VCaP (cell line): ENCODE measurements at regions not wholly inside any gene's neighbourhood (a gene's known extent, or its start where the extent isn't known, plus 50 kb on each side); places are given as distances from the start of the nearest gene placed in this dataset.

Experiments
- H3K27ac ChIP-seq: fragments of 450-650 bp; 2 replicates; pipeline ENCODE4 v1.5.1; 2017
- CTCF ChIP-seq: fragments of 450-650 bp; conservative IDR thresholded peaks from 2 replicates; pipeline ENCODE4 v1.5.1; 2017; ENCODE audit warnings: mild to moderate bottlenecking, moderate library complexity

GRCh38 chr13:34879851-34880250, 62.2 kb upstream of the NBEA start:
- no peak for TF ChIP-seq CTCF
- no peak overlapping the region for H3K27ac ChIP-seq

DNA sequence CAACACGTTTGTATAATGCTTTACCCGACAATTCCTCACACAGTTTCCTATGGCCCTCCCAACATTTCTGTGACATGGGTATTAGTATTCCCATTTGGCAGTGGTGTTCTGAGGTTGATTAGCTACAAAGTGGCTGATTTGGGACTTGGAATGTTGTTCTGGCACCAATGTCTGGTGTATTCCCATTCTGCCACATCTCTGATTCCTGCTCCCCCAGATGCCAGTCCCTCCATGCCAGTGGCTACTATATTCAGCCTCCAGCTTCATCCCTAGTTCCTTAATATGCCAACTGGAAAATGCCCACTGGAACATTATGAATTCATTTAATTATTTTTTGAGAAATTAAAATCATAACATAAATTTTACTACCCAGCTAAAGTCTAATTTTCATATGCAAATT, 60.6 kb upstream of the NBEA start:
- TF ChIP-seq CTCF: no peak
- H3K27ac ChIP-seq: no peak overlapping the region

DNA sequence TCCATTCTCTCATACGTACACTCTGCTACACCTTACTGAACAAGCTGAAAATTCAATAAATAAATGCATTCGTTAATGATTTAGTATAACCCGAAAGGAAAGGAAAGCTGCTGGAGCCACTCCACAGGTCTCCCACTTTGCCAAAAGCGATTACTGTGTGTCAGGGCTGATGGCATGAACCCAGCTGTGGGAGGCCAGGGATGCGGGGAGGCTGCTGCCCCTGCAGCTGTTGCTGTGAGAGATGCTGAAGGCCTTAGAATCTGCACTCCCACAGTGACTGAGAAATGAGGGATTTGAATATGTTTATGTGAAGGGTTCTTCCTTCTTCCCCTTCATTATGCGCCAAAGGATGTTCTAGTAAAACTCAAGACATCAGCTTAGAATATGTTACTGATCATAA, 58.7 kb upstream of the NBEA start:
- no peak overlapping the region for H3K27ac ChIP-seq
- TF ChIP-seq CTCF: no peak

DNA sequence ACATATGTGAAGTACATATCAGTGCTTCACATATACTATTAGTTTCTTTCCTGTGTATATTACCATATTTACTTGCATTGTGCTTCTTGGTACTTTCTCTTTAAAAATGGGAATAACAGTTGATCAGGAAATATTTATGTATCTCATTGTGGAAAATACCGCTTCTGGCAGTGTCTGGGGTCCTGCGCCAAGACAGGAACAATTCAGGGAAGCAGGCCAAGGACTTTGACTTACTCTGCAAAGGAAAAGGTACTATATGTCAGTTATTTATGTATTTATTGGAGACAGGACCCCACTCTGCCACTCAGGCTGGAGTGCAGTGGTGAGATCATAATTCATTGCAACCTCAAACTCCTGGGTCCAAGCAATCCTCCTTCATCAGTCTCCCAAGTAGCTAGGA, 57.7 kb upstream of the NBEA start:
- H3K27ac ChIP-seq: no peak overlapping the region
- TF ChIP-seq CTCF: no peak

DNA sequence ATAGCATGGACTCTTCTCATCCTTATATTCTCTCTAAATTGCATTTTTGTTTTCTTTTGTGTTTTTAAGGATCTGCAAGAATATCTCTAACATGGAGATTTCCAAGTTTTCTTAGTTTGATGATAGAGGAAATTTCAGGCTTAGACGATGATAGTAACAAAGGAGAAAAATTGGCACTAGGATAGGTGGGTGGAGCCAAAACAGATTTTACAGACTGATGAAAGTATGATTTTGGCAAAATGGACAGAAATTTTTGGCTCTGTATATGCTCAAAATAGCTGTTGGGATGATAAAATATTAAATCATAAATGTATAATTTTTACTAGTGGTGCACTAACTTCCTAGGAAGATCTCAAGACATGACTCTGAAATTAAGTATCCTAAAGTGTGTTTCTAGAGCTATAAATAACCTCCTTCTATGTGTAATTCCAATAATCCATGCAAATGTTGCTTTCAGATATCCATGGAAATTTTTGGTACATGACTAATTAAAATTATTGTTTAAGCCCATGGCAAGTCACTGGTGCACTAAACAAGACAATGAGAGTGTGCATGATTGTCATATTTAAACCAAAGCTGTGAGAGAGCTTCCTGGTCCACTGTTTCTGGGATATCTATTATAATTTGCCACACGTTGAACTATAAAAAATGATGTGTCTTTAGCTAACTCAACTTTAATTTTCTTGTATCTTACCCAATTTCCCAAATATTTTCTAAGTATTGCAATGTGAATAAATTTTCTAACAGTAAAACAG, 55.8 kb upstream of the NBEA start:
- H3K27ac ChIP-seq: no peak overlapping the region
- TF ChIP-seq CTCF: no peak

- TF ChIP-seq CTCF: no peak
- no peak overlapping the region for H3K27ac ChIP-seq
Observed at GRCh38 chr13:34886987-34887386, 55.1 kb upstream of the NBEA start.
